HepG2 (cell line): ENCODE measurements at regions not wholly inside any gene's neighbourhood (a gene's known extent, or its start where the extent isn't known, plus 50 kb on each side); places are given as distances from the start of the nearest gene placed in this dataset.

ENCODE experiments used
- ATAC-seq: fragments of 200-7000 bp; cut with Tn5 transposase; 3 replicates; pipeline ENCODE4 v1.9.1; 2020; ENCODE audit warnings: mild to moderate bottlenecking, moderate library complexity
- BruUV-seq: library from RNA; stranded (reverse); fragments of 400-500 nt; replicated peaks from 2 replicates; lab custom pipeline; 2021; lab: Mats Ljungman, UMichigan
- CTCF ChIA-PET: fragments of 300-600 bp; formaldehyde crosslinking; extraction: SDS; loops from one replicate; lab custom pipeline; 2021; ENCODE audit warnings: low total read pairs, inconsistent platforms, low intra/inter-chr PET ratio; lab: Yijun Ruan, JAX
- POLR2A ChIA-PET: fragments of 350-600 bp; sonication (Branson Sonifier 250); formaldehyde crosslinking; loops from one replicate; lab custom pipeline; 2020; ENCODE audit warnings: antibody characterized with exemption, inconsistent platforms; lab: Yijun Ruan, JAX
- DNase-seq: peaks from one replicate; pipeline ENCODE4 v3.0.0-alpha.2; 2015; ENCODE audit warnings: low spot score
- FAIRE-seq: peaks from 3 replicates; lab custom pipeline; 2011; peaks lifted over from hg19 to GRCh38; lab: Jason Lieb, UNC
- H2AFZ ChIP-seq: one replicate; pipeline ENCODE4 v1.6.1; 2011; ENCODE audit warnings: low read length, inconsistent platforms
- H3K27ac ChIP-seq: fragments of 300-600 bp; 3 replicates; pipeline ENCODE4 v1.8.0; 2011; ENCODE audit warnings: mixed run types, mild to moderate bottlenecking, mixed read lengths, low read length, inconsistent platforms; ENCODE audit not compliant: insufficient read depth; ENCODE audit errors: extremely low read length
- H3K27me3 ChIP-seq, 2 experiments: fragments of 200-600 bp in 1 of 2; 2 replicates in 1 of 2; 3 replicates in 1 of 2; pipeline versions ENCODE4 v1.6.0 to v1.8.0; 2011; ENCODE audit warnings: low read length in 2 of 2, mild to moderate bottlenecking in 2 of 2, moderate library complexity in 2 of 2, inconsistent platforms in 1 of 2; ENCODE audit not compliant: insufficient read depth in 2 of 2, control insufficient read depth in 1 of 2
- H3K36me3 ChIP-seq, 2 experiments: fragments of 200-600 bp in 1 of 2; replicated peaks in 1 of 2; 2 replicates in 1 of 2; 3 replicates in 1 of 2; pipeline versions ENCODE4 v1.5.1 to v1.8.0; 2011; ENCODE audit warnings: low read length in 2 of 2, inconsistent platforms in 1 of 2; ENCODE audit not compliant: insufficient read depth in 2 of 2, control insufficient read depth in 1 of 2
- H3K4me1 ChIP-seq: 2 replicates; pipeline ENCODE4 v1.5.1; 2012; ENCODE audit warnings: low read length, inconsistent platforms; ENCODE audit not compliant: insufficient read depth
- H3K4me2 ChIP-seq: 2 replicates; pipeline ENCODE4 v1.6.0; 2011; ENCODE audit warnings: low read depth, low read length, inconsistent platforms
- H3K4me3 ChIP-seq, 3 experiments: fragments of 200-600 bp in 1 of 3; sonication (generic), shearing (Covaris generic) in 1 of 3; replicated peaks in 1 of 3; 2 replicates each; pipeline ENCODE4 v1.5.1; 2011 to 2016; ENCODE audit warnings: low read length in 3 of 3, inconsistent platforms in 2 of 3, low read depth in 2 of 3, mild to moderate bottlenecking in 2 of 3, control low read depth in 1 of 3, mixed read lengths in 1 of 3; ENCODE audit not compliant: insufficient read depth in 1 of 3
- H3K79me2 ChIP-seq: one replicate; pipeline ENCODE4 v1.6.1; 2011; ENCODE audit warnings: low read length, inconsistent platforms; ENCODE audit not compliant: insufficient read depth
- H3K9ac ChIP-seq: 2 replicates; pipeline ENCODE4 v1.6.0; 2011; ENCODE audit warnings: mild to moderate bottlenecking, low read depth, low read length, inconsistent platforms; ENCODE audit not compliant: insufficient read depth
- H3K9me3 ChIP-seq: 2 replicates; pipeline ENCODE4 v1.5.1; 2012; ENCODE audit warnings: mild to moderate bottlenecking, low read length
- H4K20me1 ChIP-seq: 2 replicates; pipeline ENCODE4 v1.6.0; 2011; ENCODE audit warnings: inconsistent platforms, mild to moderate bottlenecking, low read length, moderate library complexity; ENCODE audit not compliant: insufficient read depth
- ATAD3A ChIP-seq: sonication (generic); formaldehyde crosslinking; IDR thresholded peaks from 2 replicates; pipeline ENCODE4 v1.4.0; 2020; ENCODE audit warnings: missing genetic modification reagents
- MBD4 ChIP-seq: IDR thresholded peaks from 2 replicates; pipeline ENCODE4 v1.6.1; 2012; ENCODE audit warnings: low read length, inconsistent platforms, borderline replicate concordance
- NFE2 ChIP-seq: sonication (generic); formaldehyde crosslinking; IDR thresholded peaks from 2 replicates; pipeline ENCODE4 v1.4.0; 2020; ENCODE audit warnings: missing genetic modification reagents
- SIN3A ChIP-seq: IDR thresholded peaks from 2 replicates; pipeline ENCODE4 v1.6.1; 2011; ENCODE audit warnings: low read depth, mild to moderate bottlenecking, control low read depth, low read length, borderline replicate concordance
- U2AF2 ChIP-seq: fragments of 200-400 bp; formaldehyde crosslinking; IDR thresholded peaks from 2 replicates; pipeline ENCODE4 v1.6.1; 2017; ENCODE audit warnings: low read depth, mild to moderate bottlenecking, low read length
- ZNF569 ChIP-seq: sonication (generic); formaldehyde crosslinking; IDR thresholded peaks from 2 replicates; pipeline ENCODE4 v1.5.0; 2020; ENCODE audit warnings: mild to moderate bottlenecking, missing genetic modification reagents, moderate library complexity, borderline replicate concordance
- WGBS: methylation state at CpG from one replicate; pipeline ENCODE4 v1.1.6; 2017; ENCODE audit warnings: low lambda C conversion rate; 5-methylcytosine and 5-hydroxymethylcytosine counted together
- in situ Hi-C: cut with HindIII; loops from 2 replicates; pipeline ENCODE4 v1.10.0; 2017; ENCODE audit warnings: low pct_unique_long_range_greater_than_20kb; ENCODE audit not compliant: extremely low pct_ligation_motif_present
- intact Hi-C: fragments of 100-400 bp; cut with micrococcal nuclease; formaldehyde crosslinking; loops from one replicate; pipeline ENCODE4 v1.10.0; 2022; ENCODE audit not compliant: unreplicated experiment
- TF ChIP-seq, protein P1 (sequence below): sonication (generic); formaldehyde crosslinking; IDR thresholded peaks from 2 replicates; pipeline ENCODE4 v1.8.0; 2022; ENCODE audit warnings: mild to moderate bottlenecking, missing genetic modification reagents, borderline replicate concordance
- TF ChIP-seq, protein P2 (sequence below): sonication (generic); formaldehyde crosslinking; IDR thresholded peaks from 2 replicates; pipeline ENCODE4 v1.5.0; 2020; ENCODE audit warnings: missing genetic modification reagents, mild to moderate bottlenecking, borderline replicate concordance

DNA sequence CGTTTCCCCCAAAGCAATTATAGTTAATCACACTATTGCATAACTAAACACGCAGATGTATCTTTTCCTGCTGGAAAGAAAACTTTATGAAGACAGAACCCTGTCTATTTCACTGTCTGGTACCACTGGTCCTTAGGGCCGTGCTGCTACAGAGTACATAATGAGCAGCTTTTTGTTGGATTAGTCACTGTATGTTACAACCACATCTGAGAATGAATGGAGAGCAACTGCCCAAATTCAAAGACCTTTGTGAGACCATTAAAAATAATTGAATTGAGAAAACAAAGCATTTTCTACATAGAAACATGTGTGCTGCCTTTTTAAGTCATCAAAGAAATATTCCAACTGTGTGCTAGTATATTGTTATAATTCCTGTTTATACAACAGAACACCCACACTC, 111.3 kb upstream of the SORCS1 start:
- H3K79me2 ChIP-seq = no peaks in the 10 kb centered on the region
- FAIRE-seq = no peak
- no peak overlapping the region for H3K4me2 ChIP-seq
- in situ Hi-C loops = no loop called here
- POLR2A ChIA-PET = no interaction called here
- no peaks in the 10 kb centered on the region for H3K36me3 ChIP-seq
- CTCF ChIA-PET = no interaction called here
- TF ChIP-seq ATAD3A (CRISPR knock-in tag) (no peak), MBD4 (no peak), SIN3A (no peak), NFE2 (CRISPR knock-in tag) (no peak)
- TF ChIP-seq, protein P1, sequence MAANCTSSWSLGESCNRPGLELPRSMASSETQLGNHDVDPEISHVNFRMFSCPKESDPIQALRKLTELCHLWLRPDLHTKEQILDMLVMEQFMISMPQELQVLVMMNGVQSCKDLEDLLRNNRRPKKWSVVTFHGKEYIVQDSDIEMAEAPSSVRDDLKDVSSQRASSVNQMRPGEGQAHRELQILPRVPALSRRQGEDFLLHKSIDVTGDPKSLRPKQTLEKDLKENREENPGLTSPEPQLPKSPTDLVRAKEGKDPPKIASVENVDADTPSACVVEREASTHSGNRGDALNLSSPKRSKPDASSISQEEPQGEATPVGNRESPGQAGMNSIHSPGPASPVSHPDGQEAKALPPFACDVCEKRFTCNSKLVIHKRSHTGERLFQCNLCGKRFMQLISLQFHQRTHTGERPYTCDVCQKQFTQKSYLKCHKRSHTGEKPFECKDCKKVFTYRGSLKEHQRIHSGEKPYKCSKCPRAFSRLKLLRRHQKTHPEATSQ = no peak
- TF ChIP-seq, all 625 proteins: peak for 0
- Histone ChIP-seq H3K9ac (no peak overlapping the region), H4K20me1 (no peaks in the 10 kb centered on the region), H3K27ac (no peak overlapping the region), H3K4me3 (no peak overlapping the region), H3K4me1 (no peaks in the 10 kb centered on the region), H2AFZ (no peak overlapping the region), H3K9me3 (peaks cover 97% of the 10 kb centered on the region), H3K27me3 (no peaks in the 10 kb centered on the region; a peak in 1 of 5 replicates)
- no TSS peak for BruUV-seq
- 12% methylated on average over 3 of the region's 3 CpGs for whole genome bisulfite sequencing
- no peak for ATAC-seq
- intact Hi-C loops = no loop called here
- DNase-seq = no peak

DNA sequence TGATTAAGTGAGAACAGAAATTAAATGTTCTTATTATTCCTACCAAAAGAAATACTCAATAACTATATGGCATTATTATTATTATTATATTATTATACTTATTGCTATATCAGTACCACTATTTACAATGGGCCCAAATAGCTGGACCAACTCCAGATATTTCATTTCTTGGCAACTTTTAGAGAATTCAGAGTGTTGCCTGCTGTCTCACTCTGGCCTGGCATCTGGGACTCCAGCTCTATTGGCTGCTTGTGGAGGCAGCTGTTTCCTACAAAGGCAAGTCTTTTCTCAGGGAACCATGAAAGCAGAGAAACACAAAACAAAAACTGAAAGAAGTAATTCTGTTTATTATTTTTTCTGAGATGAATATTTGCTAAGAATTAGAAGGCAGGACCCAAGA, 105.1 kb upstream of the SORCS1 start:
- no peak for ATAC-seq
- CTCF ChIA-PET = no interaction called here

More for the DNA sequence above, 105.1 kb upstream of the SORCS1 start:
- POLR2A ChIA-PET = no interaction called here
- in situ Hi-C loops (no loop called here), intact Hi-C loops (no loop called here)
- Histone ChIP-seq H4K20me1 (no peaks in the 10 kb centered on the region), H3K4me3 (no peak overlapping the region), H3K9me3 (peaks cover 93% of the 10 kb centered on the region), H3K9ac (no peak overlapping the region), H3K4me1 (no peaks in the 10 kb centered on the region), H3K36me3 (no peaks in the 10 kb centered on the region), H3K27me3 (no peaks in the 10 kb centered on the region), H2AFZ (no peak overlapping the region), H3K27ac (no peak overlapping the region), H3K79me2 (no peaks in the 10 kb centered on the region), H3K4me2 (no peak overlapping the region)
- FAIRE-seq (no peak), DNase-seq (no peak)
- BruUV-seq = no TSS peak
- TF ChIP-seq, protein P2, sequence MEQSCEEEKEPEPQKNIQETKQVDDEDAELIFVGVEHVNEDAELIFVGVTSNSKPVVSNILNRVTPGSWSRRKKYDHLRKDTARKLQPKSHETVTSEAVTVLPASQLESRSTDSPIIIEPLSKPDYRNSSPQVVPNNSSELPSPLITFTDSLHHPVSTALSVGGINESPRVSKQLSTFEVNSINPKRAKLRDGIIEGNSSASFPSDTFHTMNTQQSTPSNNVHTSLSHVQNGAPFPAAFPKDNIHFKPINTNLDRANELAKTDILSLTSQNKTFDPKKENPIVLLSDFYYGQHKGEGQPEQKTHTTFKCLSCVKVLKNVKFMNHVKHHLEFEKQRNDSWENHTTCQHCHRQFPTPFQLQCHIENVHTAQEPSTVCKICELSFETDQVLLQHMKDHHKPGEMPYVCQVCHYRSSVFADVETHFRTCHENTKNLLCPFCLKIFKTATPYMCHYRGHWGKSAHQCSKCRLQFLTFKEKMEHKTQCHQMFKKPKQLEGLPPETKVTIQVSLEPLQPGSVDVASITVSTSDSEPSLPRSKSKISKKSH = no peak
- TF ChIP-seq U2AF2 = no peak
- no peak for TF ChIP-seq ZNF569 (CRISPR knock-in tag)
